ENCODE measurements at regions not wholly inside any gene's neighbourhood (a gene's known extent, or its start where the extent isn't known, plus 50 kb on each side); places are given as distances from the start of the nearest gene placed in this dataset.
"Not testable (repeated sequence)": the region's sequence is repeated elsewhere in the genome, so short reads cannot be mapped to it uniquely, and the experiment has no call there.

DNA sequence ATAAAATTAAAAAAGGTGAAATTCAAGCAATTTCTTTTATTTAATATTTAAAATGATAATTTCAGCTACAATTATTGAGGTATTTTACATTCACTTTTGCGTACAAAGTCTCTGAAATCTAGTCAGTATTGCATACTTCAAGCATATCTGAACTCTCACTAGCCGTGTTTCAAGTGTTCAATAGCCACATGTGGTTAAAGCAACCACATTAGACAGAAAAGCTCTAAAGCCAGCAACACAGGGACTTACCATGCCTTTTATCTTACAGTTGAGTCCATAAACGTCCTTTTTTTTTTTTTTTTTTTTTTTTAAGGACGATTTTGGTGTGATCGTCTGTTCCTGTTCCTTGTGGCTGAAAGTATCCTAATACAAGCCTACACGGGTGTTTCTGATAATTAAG, 257.0 kb upstream of the RGMA start:
- CTCF ChIA-PET: no interaction called here
- intact Hi-C loops (cut with micrococcal nuclease; ENCODE audit: unreplicated experiment): no loop called here
- BruUV-seq (replicated peaks): no TSS peak

GRCh38 chr15:93343402-93343801, 254.4 kb upstream of the RGMA start:
- POLR2A ChIA-PET; CTCF ChIA-PET; H3K4me1 ChIP-seq (ENCODE audit: control insufficient read depth, insufficient read depth, low read length); SMC1A ChIA-PET (ENCODE audit: uncharacterized antibody, unreplicated experiment); H3K79me2 ChIP-seq (ENCODE audit: control insufficient read depth, insufficient read depth, low read length); H3K36me3 ChIP-seq (ENCODE audit: control insufficient read depth in 2 of 2, insufficient read depth in 2 of 2, low read length in 1 of 2); H3K4me2 ChIP-seq (ENCODE audit: control insufficient read depth, insufficient read depth); RAD21 ChIA-PET (ENCODE audit: unreplicated experiment); ATAC-seq; H3K4me3 ChIP-seq; in situ Hi-C loops (cut with MboI); FAIRE-seq; H3K9me3 ChIP-seq (replicated peaks; ENCODE audit: control insufficient read depth, insufficient read depth, low read length); H4K20me1 ChIP-seq (ENCODE audit: control insufficient read depth, insufficient read depth); BruUV-seq (replicated peaks); H3K9ac ChIP-seq (ENCODE audit: control insufficient read depth, insufficient read depth, low read length); DNase-seq (ENCODE audit: low read depth, low spot score); H3K27ac ChIP-seq (ENCODE audit: control insufficient read depth, insufficient read depth); H2AFZ ChIP-seq (ENCODE audit: control insufficient read depth, low read depth, low read length); intact Hi-C loops (cut with micrococcal nuclease; ENCODE audit: unreplicated experiment); H3K27me3 ChIP-seq (replicated peaks in 1 of 2; ENCODE audit: control insufficient read depth in 2 of 2, insufficient read depth in 2 of 2, low read length in 1 of 2): not testable (repeated sequence)
- 60% methylated on average over 2 of the region's 5 CpGs for WGBS (ENCODE audit: insufficient coverage, insufficient replicate concordance, low lambda C conversion rate, missing lambda C conversion rate)

More for the DNA sequence above, 257.0 kb upstream of the RGMA start:
- no peak overlapping the region for H3K27ac ChIP-seq (ENCODE audit: control insufficient read depth, insufficient read depth)
- no peaks in the 10 kb centered on the region for H3K36me3 ChIP-seq (ENCODE audit: control insufficient read depth in 2 of 2, insufficient read depth in 2 of 2, low read length in 1 of 2)
- ChIA-PET POLR2A (no interaction called here), RAD21 (ENCODE audit: unreplicated experiment) (no interaction called here), SMC1A (ENCODE audit: uncharacterized antibody, unreplicated experiment) (no interaction called here)
- H3K4me2 ChIP-seq (ENCODE audit: control insufficient read depth, insufficient read depth): no peak overlapping the region
- H3K27me3 ChIP-seq (replicated peaks in 1 of 2; ENCODE audit: control insufficient read depth in 2 of 2, insufficient read depth in 2 of 2, low read length in 1 of 2): peaks cover 0 to 2% of the 10 kb centered on the region in 2 experiments; a peak in 1 of 4 replicates
- no peak for TF ChIP-seq MTA2 (IDR thresholded peaks at IDR 0.05; ENCODE audit: low read depth)
- 0 out of 2 replicates have a peak, but pooled peaks have one; percentile 24 for TF ChIP-seq RUNX3 (IDR thresholded peaks at IDR 0.05; ENCODE audit: low read length)
- TF ChIP-seq IKZF2 (IDR thresholded peaks at IDR 0.05): no peak
- TF ChIP-seq, protein P1, sequence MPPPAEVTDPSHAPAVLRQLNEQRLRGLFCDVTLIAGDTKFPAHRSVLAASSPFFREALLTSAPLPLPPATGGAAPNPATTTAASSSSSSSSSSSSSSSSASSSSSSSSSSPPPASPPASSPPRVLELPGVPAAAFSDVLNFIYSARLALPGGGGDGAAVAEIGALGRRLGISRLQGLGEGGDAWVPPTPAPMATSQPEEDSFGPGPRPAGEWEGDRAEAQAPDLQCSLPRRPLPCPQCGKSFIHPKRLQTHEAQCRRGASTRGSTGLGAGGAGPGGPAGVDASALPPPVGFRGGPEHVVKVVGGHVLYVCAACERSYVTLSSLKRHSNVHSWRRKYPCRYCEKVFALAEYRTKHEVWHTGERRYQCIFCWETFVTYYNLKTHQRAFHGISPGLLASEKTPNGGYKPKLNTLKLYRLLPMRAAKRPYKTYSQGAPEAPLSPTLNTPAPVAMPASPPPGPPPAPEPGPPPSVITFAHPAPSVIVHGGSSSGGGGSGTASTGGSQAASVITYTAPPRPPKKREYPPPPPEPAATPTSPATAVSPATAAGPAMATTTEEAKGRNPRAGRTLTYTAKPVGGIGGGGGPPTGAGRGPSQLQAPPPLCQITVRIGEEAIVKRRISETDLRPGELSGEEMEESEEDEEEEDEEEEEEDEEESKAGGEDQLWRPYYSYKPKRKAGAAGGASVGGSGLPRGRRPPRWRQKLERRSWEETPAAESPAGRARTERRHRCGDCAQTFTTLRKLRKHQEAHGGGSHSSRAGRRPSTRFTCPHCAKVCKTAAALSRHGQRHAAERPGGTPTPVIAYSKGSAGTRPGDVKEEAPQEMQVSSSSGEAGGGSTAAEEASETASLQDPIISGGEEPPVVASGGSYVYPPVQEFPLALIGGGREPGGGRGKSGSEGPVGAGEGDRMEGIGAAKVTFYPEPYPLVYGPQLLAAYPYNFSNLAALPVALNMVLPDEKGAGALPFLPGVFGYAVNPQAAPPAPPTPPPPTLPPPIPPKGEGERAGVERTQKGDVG (CRISPR knock-in tag; IDR thresholded peaks at IDR 0.05): no peak
- DNase-seq (ENCODE audit: low read depth, low spot score) (no peak), FAIRE-seq (no peak), ATAC-seq (no peak)
- in situ Hi-C loops (cut with MboI): no loop called here
- no peaks in the 10 kb centered on the region for H4K20me1 ChIP-seq (ENCODE audit: control insufficient read depth, insufficient read depth)
- H2AFZ ChIP-seq (ENCODE audit: control insufficient read depth, low read depth, low read length): no peak overlapping the region
- H3K9me3 ChIP-seq (replicated peaks; ENCODE audit: control insufficient read depth, insufficient read depth, low read length): no peaks in the 10 kb centered on the region
- no peak overlapping the region for H3K9ac ChIP-seq (ENCODE audit: control insufficient read depth, insufficient read depth, low read length)
- 5% methylated on average over 6 of the region's 6 CpGs for WGBS (ENCODE audit: insufficient coverage, insufficient replicate concordance, low lambda C conversion rate, missing lambda C conversion rate)
- no peaks in the 10 kb centered on the region for H3K79me2 ChIP-seq (ENCODE audit: control insufficient read depth, insufficient read depth, low read length)
- no peaks in the 10 kb centered on the region for H3K4me1 ChIP-seq (ENCODE audit: control insufficient read depth, insufficient read depth, low read length)
- H3K4me3 ChIP-seq: no peak overlapping the region

All from GM12878 (cell line).